Vagina (tissue), 2 donors: ENCODE measurements at regions not wholly inside any gene's neighbourhood (a gene's known extent, or its start where the extent isn't known, plus 50 kb on each side); places are given as distances from the start of the nearest gene placed in this dataset.

Experiments used
- DNase-seq, 2 donors: peaks; one replicate each; pipeline ENCODE4 v3.0.0-alpha.2; 2017; ENCODE audit errors: extremely low spot score in 2 of 2
- H3K27ac ChIP-seq: fragments of 200-600 bp; sonication (generic); one replicate; pipeline ENCODE4 v1.5.1; 2019
- H3K27me3 ChIP-seq: fragments of 200-600 bp; sonication (generic); one replicate; pipeline ENCODE4 v1.5.1; 2019
- H3K36me3 ChIP-seq, 2 donors: fragments of 200-600 bp; sonication (generic); one replicate each; pipeline ENCODE4 v1.5.1; 2017 to 2019
- H3K4me1 ChIP-seq: fragments of 200-600 bp; sonication (generic); one replicate; pipeline ENCODE4 v1.5.1; 2019
- H3K4me3 ChIP-seq, 2 donors: fragments of 200-600 bp; sonication (generic); 1 replicate in 1 of 2; 2 replicates in 1 of 2; pipeline ENCODE4 v1.5.1; 2016 to 2019
- H3K9me3 ChIP-seq: fragments of 200-600 bp; sonication (generic); one replicate; pipeline ENCODE4 v1.5.1; 2019
- POLR2A ChIP-seq, 2 donors: fragments of 450-650 bp; IDR thresholded peaks; one replicate each; pipeline ENCODE4 v1.6.1; 2017; ENCODE audit warnings: antibody characterized with exemption in 2 of 2, mild to moderate bottlenecking in 2 of 2, moderate library complexity in 2 of 2
- POLR2AphosphoS5 ChIP-seq, 2 donors: sonication (generic); formaldehyde crosslinking; IDR thresholded peaks; one replicate each; pipeline ENCODE4 v1.9.0; 2017; ENCODE audit warnings: antibody characterized with exemption in 2 of 2, mild to moderate bottlenecking in 2 of 2, low read depth in 1 of 2; ENCODE audit not compliant: insufficient read depth in 1 of 2
- intact Hi-C: fragments of 100-400 bp; cut with DNase I; formaldehyde crosslinking; loops from one replicate; pipeline ENCODE4 v1.15.1; 2023
- TF ChIP-seq, protein P1 (sequence below), 3 experiments: fragments of 450-650 bp in 2 of 3; fragments of 200-600 bp in 1 of 3; sonication (generic) in 1 of 3; IDR thresholded peaks; one replicate each; pipeline ENCODE4 v1.5.1; 2017 to 2019; ENCODE audit warnings: antibody characterized with exemption in 3 of 3, mild to moderate bottlenecking in 2 of 3, moderate library complexity in 2 of 3

DNA sequence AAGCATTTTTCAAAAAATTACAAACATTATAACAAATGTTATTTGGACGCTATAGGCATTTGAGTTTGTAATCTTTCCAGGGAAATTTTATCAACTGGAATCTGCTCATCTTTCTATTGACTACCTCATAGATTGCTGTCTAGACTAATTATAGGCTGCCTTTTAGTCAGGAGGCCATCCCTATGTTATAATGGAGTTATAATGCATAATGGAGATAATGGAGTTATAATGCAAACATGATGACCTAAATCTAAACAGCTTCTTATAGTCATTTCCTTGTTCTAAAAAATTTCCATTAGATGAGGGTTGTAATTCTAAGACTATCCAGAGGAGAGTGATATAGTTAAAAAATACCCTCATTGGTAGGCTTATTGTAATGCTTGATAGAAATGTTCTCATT, 226.4 kb downstream of the SI start:
- Histone ChIP-seq H3K27me3 (no peaks in the 10 kb centered on the region), H3K36me3 (no peaks in the 10 kb centered on the region), H3K4me1 (no peaks in the 10 kb centered on the region), H3K4me3 (no peak overlapping the region), H3K27ac (no peak overlapping the region), H3K9me3 (no peaks in the 10 kb centered on the region)
- DNase-seq: no peak
- no peak for TF ChIP-seq POLR2A (IDR thresholded peaks at IDR 0.05)
- TF ChIP-seq, protein P1, sequence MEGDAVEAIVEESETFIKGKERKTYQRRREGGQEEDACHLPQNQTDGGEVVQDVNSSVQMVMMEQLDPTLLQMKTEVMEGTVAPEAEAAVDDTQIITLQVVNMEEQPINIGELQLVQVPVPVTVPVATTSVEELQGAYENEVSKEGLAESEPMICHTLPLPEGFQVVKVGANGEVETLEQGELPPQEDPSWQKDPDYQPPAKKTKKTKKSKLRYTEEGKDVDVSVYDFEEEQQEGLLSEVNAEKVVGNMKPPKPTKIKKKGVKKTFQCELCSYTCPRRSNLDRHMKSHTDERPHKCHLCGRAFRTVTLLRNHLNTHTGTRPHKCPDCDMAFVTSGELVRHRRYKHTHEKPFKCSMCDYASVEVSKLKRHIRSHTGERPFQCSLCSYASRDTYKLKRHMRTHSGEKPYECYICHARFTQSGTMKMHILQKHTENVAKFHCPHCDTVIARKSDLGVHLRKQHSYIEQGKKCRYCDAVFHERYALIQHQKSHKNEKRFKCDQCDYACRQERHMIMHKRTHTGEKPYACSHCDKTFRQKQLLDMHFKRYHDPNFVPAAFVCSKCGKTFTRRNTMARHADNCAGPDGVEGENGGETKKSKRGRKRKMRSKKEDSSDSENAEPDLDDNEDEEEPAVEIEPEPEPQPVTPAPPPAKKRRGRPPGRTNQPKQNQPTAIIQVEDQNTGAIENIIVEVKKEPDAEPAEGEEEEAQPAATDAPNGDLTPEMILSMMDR (IDR thresholded peaks at IDR 0.05): no peak
- TF ChIP-seq POLR2AphosphoS5 (IDR thresholded peaks at IDR 0.05; ENCODE audit: insufficient read depth in 1 of 2, low read depth in 1 of 2): no peak
- intact Hi-C loops: no loop called here

DNA sequence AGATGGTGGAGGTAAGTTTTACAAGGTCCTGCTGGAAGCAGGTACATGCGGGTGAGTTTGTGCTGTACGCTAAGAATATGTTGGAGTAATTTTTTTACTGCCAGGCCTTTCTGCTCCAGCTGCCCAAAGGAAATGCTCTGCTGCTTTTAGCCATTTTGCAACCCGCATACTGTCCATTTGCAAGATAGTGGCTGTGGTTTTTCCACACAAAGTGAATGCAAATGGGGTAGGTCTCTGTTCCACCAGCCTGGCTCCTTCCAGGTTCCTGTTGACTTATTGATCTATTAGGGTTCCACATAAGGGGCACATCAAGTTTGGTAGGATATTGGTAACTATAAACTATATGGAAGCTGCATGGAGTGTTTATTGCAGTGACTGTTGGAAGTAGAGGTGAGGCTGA, 227.1 kb downstream of the SI start:
- no peaks in the 10 kb centered on the region for H3K4me1 ChIP-seq
- no peak overlapping the region for H3K27ac ChIP-seq
- no peaks in the 10 kb centered on the region for H3K9me3 ChIP-seq
- intact Hi-C loops: no loop called here
- H3K27me3 ChIP-seq: no peaks in the 10 kb centered on the region
- no peak overlapping the region for H3K4me3 ChIP-seq
- H3K36me3 ChIP-seq: no peaks in the 10 kb centered on the region
- TF ChIP-seq, protein P1 (IDR thresholded peaks at IDR 0.05): no peak
- no peak for TF ChIP-seq POLR2A (IDR thresholded peaks at IDR 0.05)
- TF ChIP-seq POLR2AphosphoS5 (IDR thresholded peaks at IDR 0.05; ENCODE audit: insufficient read depth in 1 of 2, low read depth in 1 of 2): no peak
- DNase-seq: no peak

DNA sequence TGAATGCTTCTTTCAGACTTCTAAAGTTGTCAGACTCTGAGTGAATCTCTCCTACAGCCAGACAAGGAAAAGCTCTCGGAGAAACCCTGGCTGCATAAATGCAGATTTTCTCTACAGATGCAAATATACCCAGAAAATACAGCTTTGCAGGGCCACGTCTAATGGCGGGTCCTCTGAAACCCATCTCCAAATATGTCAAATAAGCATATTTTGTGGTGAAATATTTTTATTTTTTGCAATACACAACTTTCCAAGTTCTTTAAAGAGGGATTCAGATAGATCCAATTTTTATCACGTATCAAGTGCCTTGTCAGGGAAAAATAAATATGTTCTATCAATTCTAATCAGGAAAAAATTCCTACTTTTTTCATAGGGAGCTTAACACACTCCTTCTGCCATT, 229.4 kb downstream of the SI start:
- Histone ChIP-seq H3K27me3 (no peaks in the 10 kb centered on the region), H3K4me3 (no peak overlapping the region), H3K4me1 (no peaks in the 10 kb centered on the region), H3K27ac (no peak overlapping the region), H3K36me3 (no peaks in the 10 kb centered on the region), H3K9me3 (no peaks in the 10 kb centered on the region)
- no peak for DNase-seq
- TF ChIP-seq, protein P1 (IDR thresholded peaks at IDR 0.05): no peak
- no peak for TF ChIP-seq POLR2AphosphoS5 (IDR thresholded peaks at IDR 0.05; ENCODE audit: insufficient read depth in 1 of 2, low read depth in 1 of 2)
- intact Hi-C loops: no loop called here

DNA sequence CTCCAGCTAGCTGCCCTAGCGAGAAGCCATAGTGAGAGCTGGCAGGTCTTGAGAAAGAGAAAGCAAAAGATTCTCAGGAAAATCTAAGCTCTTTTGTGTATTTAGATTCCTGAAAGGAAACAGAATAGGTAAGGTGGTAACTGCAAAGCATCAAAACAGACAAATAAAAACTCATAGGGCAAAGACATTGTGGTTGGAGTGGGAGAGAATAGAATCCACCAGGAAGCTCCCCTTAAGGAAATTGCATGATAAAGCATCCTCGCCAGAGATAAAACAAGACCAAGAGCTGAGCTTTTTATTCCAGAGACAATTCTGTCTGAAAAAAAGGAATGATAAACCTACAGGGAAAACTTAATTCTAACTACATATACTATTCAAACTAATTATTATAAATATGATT, 232.6 kb downstream of the SI start:
- TF ChIP-seq POLR2AphosphoS5 (IDR thresholded peaks at IDR 0.05; ENCODE audit: insufficient read depth in 1 of 2, low read depth in 1 of 2): no peak
- TF ChIP-seq, protein P1 (IDR thresholded peaks at IDR 0.05): no peak
- TF ChIP-seq POLR2A (IDR thresholded peaks at IDR 0.05): no peak
- no peak for DNase-seq
- intact Hi-C loops: no loop called here
- Histone ChIP-seq H3K4me3 (no peak overlapping the region), H3K4me1 (no peaks in the 10 kb centered on the region), H3K27ac (no peak overlapping the region), H3K36me3 (no peaks in the 10 kb centered on the region), H3K9me3 (no peaks in the 10 kb centered on the region), H3K27me3 (no peaks in the 10 kb centered on the region)

DNA sequence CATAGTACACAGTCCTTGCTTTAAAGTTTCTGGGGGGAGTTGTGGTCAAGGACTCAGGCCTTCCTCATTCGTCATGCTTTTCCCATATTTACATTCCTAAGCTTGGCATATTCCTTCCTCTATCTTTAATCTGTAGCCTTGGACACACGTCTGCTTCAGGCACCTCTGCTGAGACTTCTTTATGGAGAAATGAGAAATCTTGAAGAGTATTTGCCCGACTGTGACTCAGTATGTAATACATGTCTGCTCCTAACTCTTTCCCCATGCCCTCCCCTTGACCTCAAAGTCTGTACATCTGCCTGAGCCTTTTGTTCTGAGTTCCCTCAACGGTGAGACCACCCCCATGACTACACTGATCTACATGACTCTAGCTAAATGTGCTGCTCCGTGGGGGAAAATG, 246.1 kb downstream of the SI start:
- no peak overlapping the region for H3K27ac ChIP-seq
- TF ChIP-seq POLR2AphosphoS5 (IDR thresholded peaks at IDR 0.05; ENCODE audit: insufficient read depth in 1 of 2, low read depth in 1 of 2): no peak
- TF ChIP-seq, protein P1 (IDR thresholded peaks at IDR 0.05): no peak
- no peak for TF ChIP-seq POLR2A (IDR thresholded peaks at IDR 0.05)
- no peaks in the 10 kb centered on the region for H3K9me3 ChIP-seq
- no peaks in the 10 kb centered on the region for H3K27me3 ChIP-seq
- no peaks in the 10 kb centered on the region for H3K36me3 ChIP-seq
- DNase-seq: no peak
- intact Hi-C loops: no loop called here
- H3K4me1 ChIP-seq: no peaks in the 10 kb centered on the region
- H3K4me3 ChIP-seq: no peak overlapping the region
